ENCODE measurements at regions not wholly inside any gene's neighbourhood (a gene's known extent, or its start where the extent isn't known, plus 50 kb on each side); places are given as distances from the start of the nearest gene placed in this dataset.

DNA sequence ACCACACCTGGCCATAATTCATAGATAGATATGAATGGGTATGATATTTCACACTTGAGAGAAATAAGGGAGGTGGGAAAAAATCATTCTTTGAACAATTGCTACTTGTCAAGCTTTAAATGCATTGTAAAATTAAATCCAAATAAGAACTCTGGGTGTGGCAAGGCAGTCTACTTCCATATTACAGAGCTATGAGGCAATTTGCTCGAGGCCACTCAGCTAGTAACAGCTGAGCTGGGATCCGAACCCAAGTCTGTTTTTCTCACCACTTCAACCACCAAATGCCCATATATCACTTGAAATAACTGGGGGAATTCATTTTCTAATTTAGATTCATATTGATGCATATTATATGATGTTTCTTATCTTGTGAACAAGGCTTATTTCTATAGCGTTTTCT, 482.2 kb upstream of the ADAMTS9 start:
- Histone ChIP-seq H4K20me1 (ENCODE audit: insufficient read depth) (no peaks in the 10 kb centered on the region), H2AFZ (ENCODE audit: low read depth) (no peak overlapping the region), H3K9me3 (no peaks in the 10 kb centered on the region), H3K9me2 (no peaks in the 10 kb centered on the region), H3K36me3 (replicated peaks in 1 of 2; ENCODE audit: control insufficient read depth in 1 of 2, insufficient read depth in 2 of 2, low read length in 1 of 2) (no peaks in the 10 kb centered on the region), H3K9ac (no peak overlapping the region), H3F3A (replicated peaks; ENCODE audit: insufficient read depth) (no peaks in the 10 kb centered on the region), H3K4me2 (no peak overlapping the region), H3K27me3 (ENCODE audit: insufficient read depth) (no peaks in the 10 kb centered on the region), H3K27ac (ENCODE audit: low read depth in 2 of 2, low read length in 1 of 2) (peak overlapping the region in 1 of 2 experiments; percentile 86; a peak in 2 of 4 replicates), H3K4me3 (ENCODE audit: low read depth in 2 of 2, low read length in 1 of 2) (no peak overlapping the region), H3K4me1 (ENCODE audit: control insufficient read depth in 1 of 2, insufficient read depth in 2 of 2, low read depth in 1 of 2, low read length in 1 of 2) (peaks cover 0 to 15% of the 10 kb centered on the region in 2 experiments; a peak in 2 of 4 replicates), H3K79me2 (ENCODE audit: insufficient read depth) (no peaks in the 10 kb centered on the region)
- POLR2A ChIA-PET = interaction anchor here (1.1 to 1.4 kb wide), 3 partner anchors 31 to 482 kb away, joined by 4 to 5 read pairs (median 4); partner anchors contain the start of gene ADAMTS9
- DNase-seq = no peak
- WGBS (ENCODE audit: low lambda C conversion rate) = 44% methylated on average over 3 of the region's 3 CpGs
- CTCF ChIA-PET = interaction anchor here (0.6 to 2.9 kb wide), 42 partner anchors 8 to 1138 kb away, joined by 3 to 22 read pairs (median 4); partner anchors contain the start of gene ADAMTS9
- TF ChIP-seq TAF1 (IDR thresholded peaks at IDR 0.05; ENCODE audit: borderline replicate concordance, low read depth, low read length) (no peak), NFIC (IDR thresholded peaks at IDR 0.05; ENCODE audit: borderline replicate concordance) (no peak), ELF1 (IDR thresholded peaks at IDR 0.05) (no peak), FOXM1 (IDR thresholded peaks at IDR 0.05; ENCODE audit: low read depth) (no peak), GABPA (IDR thresholded peaks at IDR 0.05; ENCODE audit: low read depth) (no peak), TCF12 (IDR thresholded peaks at IDR 0.05) (no peak), RXRA (IDR thresholded peaks at IDR 0.05; ENCODE audit: borderline replicate concordance, low read depth) (no peak), RCOR1 (IDR thresholded peaks at IDR 0.05; ENCODE audit: low read length) (no peak), TEAD4 (IDR thresholded peaks at IDR 0.05; ENCODE audit: borderline replicate concordance, insufficient read depth) (no peak), JUND (IDR thresholded peaks at IDR 0.05) (no peak), FOXJ3 (CRISPR knock-in tag; IDR thresholded peaks at IDR 0.05) (no peak), REST (IDR thresholded peaks at IDR 0.05; ENCODE audit: low read depth, low read length) (no peak), RFX5 (IDR thresholded peaks at IDR 0.05; ENCODE audit: low read length) (no peak), SIN3A (IDR thresholded peaks at IDR 0.05; ENCODE audit: borderline replicate concordance, low read depth, low read length) (no peak)
- TF ChIP-seq, protein P1, sequence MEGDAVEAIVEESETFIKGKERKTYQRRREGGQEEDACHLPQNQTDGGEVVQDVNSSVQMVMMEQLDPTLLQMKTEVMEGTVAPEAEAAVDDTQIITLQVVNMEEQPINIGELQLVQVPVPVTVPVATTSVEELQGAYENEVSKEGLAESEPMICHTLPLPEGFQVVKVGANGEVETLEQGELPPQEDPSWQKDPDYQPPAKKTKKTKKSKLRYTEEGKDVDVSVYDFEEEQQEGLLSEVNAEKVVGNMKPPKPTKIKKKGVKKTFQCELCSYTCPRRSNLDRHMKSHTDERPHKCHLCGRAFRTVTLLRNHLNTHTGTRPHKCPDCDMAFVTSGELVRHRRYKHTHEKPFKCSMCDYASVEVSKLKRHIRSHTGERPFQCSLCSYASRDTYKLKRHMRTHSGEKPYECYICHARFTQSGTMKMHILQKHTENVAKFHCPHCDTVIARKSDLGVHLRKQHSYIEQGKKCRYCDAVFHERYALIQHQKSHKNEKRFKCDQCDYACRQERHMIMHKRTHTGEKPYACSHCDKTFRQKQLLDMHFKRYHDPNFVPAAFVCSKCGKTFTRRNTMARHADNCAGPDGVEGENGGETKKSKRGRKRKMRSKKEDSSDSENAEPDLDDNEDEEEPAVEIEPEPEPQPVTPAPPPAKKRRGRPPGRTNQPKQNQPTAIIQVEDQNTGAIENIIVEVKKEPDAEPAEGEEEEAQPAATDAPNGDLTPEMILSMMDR (IDR thresholded peaks at IDR 0.05) = no peak
- TF ChIP-seq, protein P2, sequence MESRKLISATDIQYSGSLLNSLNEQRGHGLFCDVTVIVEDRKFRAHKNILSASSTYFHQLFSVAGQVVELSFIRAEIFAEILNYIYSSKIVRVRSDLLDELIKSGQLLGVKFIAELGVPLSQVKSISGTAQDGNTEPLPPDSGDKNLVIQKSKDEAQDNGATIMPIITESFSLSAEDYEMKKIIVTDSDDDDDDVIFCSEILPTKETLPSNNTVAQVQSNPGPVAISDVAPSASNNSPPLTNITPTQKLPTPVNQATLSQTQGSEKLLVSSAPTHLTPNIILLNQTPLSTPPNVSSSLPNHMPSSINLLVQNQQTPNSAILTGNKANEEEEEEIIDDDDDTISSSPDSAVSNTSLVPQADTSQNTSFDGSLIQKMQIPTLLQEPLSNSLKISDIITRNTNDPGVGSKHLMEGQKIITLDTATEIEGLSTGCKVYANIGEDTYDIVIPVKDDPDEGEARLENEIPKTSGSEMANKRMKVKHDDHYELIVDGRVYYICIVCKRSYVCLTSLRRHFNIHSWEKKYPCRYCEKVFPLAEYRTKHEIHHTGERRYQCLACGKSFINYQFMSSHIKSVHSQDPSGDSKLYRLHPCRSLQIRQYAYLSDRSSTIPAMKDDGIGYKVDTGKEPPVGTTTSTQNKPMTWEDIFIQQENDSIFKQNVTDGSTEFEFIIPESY (IDR thresholded peaks at IDR 0.05; ENCODE audit: borderline replicate concordance, low read depth) = no peak
- TF ChIP-seq, protein P3, sequence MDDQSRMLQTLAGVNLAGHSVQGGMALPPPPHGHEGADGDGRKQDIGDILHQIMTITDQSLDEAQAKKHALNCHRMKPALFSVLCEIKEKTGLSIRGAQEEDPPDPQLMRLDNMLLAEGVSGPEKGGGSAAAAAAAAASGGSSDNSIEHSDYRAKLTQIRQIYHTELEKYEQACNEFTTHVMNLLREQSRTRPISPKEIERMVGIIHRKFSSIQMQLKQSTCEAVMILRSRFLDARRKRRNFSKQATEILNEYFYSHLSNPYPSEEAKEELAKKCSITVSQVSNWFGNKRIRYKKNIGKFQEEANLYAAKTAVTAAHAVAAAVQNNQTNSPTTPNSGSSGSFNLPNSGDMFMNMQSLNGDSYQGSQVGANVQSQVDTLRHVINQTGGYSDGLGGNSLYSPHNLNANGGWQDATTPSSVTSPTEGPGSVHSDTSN (IDR thresholded peaks at IDR 0.05) = no peak
